ENCODE measurements at regions not wholly inside any gene's neighbourhood (a gene's known extent, or its start where the extent isn't known, plus 50 kb on each side); places are given as distances from the start of the nearest gene placed in this dataset.
"Not testable (repeated sequence)": the region's sequence is repeated elsewhere in the genome, so short reads cannot be mapped to it uniquely, and the experiment has no call there.

DNA sequence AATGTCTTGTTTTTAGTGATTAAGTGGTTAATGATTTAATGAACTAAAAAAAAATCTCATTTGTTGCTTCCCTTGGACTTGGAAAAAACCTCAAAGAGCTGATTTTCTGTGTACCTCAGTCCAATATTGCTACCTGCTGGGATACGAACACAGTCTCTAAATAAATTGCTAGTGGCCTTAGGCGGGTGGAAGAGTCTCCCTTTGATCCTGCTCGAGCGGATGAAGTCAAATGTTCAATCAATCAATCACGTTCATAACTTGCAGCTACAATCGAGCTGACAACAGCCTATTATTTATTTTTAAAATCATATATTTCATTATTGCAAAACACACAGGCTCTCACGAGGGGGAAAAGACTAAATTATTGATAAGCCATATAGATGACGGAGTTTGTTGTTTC is 57.3 kb upstream of the HABP2 start:
- DNase-seq (ENCODE audit: low spot score): no peak

GRCh38 chr10:113496111-113497109 is 56.4 kb upstream of the HABP2 start:
- DNase-seq (ENCODE audit: low spot score): no peak

DNA sequence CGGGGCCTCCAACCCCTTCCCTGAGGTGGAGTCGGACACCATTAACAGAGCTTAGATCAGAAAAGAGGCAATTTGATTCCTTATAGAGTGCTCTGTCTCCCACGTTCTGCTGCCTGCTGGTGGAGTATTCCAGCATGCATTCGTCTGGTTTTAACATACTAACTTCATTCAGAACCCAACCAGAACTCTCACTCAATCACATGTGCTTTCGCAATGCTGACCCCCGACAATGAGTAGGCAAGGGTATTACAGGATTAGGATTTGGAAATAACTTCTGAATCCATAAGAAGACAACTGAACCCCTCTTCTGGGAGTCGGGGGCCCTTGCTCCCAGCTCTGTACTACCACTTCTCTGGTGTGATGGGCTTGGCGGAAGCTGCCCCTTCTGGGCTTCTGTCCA is 55.7 kb upstream of the HABP2 start:
- DNase-seq (ENCODE audit: low spot score): no peak

DNA sequence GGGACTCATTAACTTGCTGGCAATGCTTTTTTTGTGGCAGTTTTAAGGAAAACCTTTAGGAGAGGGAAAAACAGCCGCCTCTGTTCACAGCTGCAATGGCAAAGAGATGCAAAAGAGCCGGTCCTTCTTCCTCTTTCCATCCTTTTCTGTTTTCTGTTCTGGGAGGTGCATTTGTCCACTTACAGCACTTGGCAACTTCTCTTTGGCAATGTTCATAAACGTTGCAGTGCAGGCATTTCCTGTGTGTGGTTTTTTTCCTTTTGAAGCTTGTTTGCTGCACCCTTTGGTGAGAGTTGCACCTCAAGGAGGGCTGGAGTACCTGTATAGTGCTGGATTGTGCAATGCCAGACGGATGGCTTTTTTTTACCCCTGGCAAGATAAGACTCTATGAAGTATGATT is 53.9 kb upstream of the HABP2 start:
- DNase-seq (ENCODE audit: low spot score): no peak

DNA sequence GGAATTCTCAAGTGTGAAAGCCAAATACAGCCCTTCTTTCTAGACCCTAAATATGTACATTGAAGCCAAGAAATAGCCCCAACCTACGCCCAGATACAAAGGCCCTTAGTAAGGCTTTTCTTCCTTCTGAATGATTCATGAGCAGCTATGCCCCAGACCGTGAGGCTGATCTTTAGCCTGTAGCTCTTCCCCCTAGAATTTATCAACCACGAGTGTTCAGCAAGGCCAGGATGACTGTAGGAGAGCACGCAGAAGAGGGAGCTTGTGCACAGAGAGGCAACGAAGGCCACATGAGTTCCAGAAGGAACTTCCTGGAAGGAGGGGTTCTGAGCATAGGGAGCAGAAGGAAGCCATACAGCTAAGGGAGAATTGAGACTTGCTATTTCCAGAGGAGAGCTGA is 53.0 kb upstream of the HABP2 start:
- no peak for DNase-seq (ENCODE audit: low spot score)

DNA sequence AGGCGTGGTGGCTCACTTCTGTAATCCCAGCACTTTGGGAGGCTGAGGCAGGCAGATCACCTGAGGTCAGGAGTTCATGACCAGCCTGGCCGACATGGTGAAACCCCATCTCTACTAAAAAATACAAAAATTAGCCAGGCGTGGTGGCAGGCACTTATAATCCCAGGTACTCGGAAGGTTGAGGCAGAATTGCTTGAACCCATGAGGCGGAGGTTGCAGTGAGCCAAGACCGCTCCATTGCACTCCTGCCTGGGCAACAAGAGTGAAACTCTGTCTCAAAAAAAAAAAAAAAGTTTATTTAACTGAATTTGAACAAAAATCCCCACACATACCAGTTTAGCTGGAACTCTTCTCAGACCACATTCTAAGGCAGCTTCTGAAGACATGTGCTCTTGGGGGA is 51.8 kb upstream of the HABP2 start:
- DNase-seq (ENCODE audit: low spot score): not testable (repeated sequence)

Data from mucosa of gallbladder (tissue), 1 donor.